GM12801 (cell line): ENCODE measurements at regions not wholly inside any gene's neighbourhood (a gene's known extent, or its start where the extent isn't known, plus 50 kb on each side); places are given as distances from the start of the nearest gene placed in this dataset.

Experiments used
- CTCF ChIP-seq: IDR thresholded peaks from one replicate; pipeline ENCODE4 v1.5.1; 2011; ENCODE audit warnings: control low read depth; ENCODE audit not compliant: insufficient read length; ENCODE audit errors: extremely low read depth

GRCh38 chr16:66088681-66089080, 277.8 kb upstream of the CDH5 start:
- no peak for TF ChIP-seq CTCF

DNA sequence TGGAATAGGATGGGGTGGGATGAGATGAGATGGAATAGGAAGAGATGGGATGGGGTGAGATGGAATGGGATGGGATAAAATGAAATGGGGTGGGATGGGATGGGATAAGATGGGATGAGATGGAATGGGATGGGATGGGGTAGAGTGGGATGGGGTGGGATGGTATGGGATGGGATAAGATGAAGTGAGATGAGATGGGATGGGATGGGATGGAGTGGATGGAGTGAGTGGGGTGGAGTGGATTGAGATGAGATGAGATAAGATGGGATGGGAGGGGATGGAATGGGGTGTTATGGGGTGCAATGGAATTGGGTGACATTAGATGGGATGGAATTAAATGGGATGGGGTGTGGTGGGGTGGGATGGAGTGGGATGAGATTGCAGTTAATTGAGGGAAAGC, 279.2 kb upstream of the CDH5 start:
- TF ChIP-seq CTCF = no peak

DNA sequence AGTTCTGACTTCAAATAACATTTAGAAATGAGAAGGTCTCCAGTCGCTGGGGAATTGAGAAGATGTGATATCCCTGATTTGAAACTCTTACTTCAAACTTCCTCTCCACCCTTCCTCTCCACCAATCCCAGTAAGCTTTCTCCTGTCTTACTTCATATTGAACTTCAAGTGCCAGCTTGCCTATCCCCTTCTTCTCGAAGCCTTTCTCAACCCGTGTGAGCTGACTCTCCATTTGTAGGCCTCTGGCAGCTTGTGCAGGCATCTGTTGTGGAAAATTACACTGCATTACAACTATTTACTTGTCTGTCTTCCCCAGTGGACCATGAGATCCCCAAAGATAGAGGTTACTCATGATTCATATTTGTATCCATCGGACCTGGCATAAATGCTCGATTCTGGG, 280.8 kb upstream of the CDH5 start:
- no peak for TF ChIP-seq CTCF

DNA sequence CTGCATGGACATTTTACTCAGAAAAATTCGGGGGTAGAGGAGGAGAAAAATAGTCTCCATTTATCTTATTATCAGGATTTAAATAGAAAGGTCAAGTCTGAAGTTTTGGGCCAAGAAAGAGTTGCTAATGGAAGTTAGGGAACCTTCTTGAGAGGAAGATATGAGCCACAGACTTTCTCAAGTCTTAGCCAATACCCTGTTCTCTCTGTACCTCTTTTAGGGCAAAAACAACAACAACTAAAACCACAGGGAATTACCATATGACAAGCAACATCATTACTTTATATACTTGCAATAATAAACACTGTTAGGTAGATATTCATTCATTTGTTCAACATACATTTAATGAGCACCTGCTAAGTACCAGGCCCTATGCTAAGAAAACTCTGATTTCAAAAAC, 282.2 kb upstream of the CDH5 start:
- no peak for TF ChIP-seq CTCF

- TF ChIP-seq CTCF = no peak
Measured at GRCh38 chr16:66083171-66083570, 283.3 kb upstream of the CDH5 start.

GRCh38 chr16:66082424-66082823, 284.1 kb upstream of the CDH5 start:
- no peak for TF ChIP-seq CTCF

DNA sequence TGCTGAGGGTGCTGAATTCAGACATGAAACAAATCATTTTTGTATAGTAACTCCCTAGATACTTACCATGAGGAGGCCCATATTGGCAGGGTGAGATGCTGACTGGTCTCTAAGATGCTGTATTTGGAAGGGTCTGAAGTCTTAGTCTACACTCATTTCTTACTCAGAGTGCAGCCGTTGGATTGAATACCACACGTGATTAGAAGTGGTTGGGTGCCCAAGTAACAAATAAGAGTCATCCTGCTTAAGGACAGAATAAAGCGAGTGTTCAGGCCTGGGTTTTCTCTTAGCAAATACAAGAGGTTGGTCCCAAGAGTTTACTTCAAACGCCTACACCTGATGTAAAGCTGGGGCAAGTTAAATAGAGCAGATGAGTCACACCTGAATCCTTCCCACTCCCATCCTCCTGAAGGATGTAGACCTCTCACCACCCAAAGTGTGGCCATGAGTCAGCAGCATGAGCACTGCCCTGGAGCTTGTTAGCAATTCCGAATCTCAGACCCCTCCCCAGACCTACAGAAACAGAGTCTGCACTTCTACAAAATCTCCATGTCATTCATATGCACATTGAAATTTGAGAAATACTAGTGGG, 284.6 kb upstream of the CDH5 start:
- no peak for TF ChIP-seq CTCF

GRCh38 chr16:66079671-66080334, 286.7 kb upstream of the CDH5 start:
- no peak for TF ChIP-seq CTCF
